ENCODE measurements at regions not wholly inside any gene's neighbourhood (a gene's known extent, or its start where the extent isn't known, plus 50 kb on each side); places are given as distances from the start of the nearest gene placed in this dataset.

- intact Hi-C loops (cut with micrococcal nuclease) (no loop called here), in situ Hi-C loops (cut with MboI; ENCODE audit: low sequenced_read_pairs) (loop anchor here (25.0 kb wide), 1 partner anchor 670 kb away; no protein-coding TSS in a partner anchor), dilution Hi-C loops (cut with HindIII; ENCODE audit: low sequenced_read_pairs, unreplicated experiment) (no loop called here)
- H4K8ac ChIP-seq (ENCODE audit: low read depth in 2 of 2, low read length in 2 of 2), result no peak overlapping the region
- POLR2A ChIA-PET (ENCODE audit: unreplicated experiment), result no interaction called here
- no TSS peak for BruUV-seq (replicated peaks)
- H4K5ac ChIP-seq (ENCODE audit: low read depth, low read length), result no peak overlapping the region
- H3K27ac ChIP-seq (ENCODE audit: insufficient read depth, low read length), result no peak overlapping the region
- H3K4me2 ChIP-seq (ENCODE audit: low read depth, low read length), result no peak overlapping the region
- H4K20me1 ChIP-seq (ENCODE audit: insufficient read depth, low read length), result no peaks in the 10 kb centered on the region
- no peak overlapping the region for H3K9ac ChIP-seq (ENCODE audit: low read depth, low read length)
- ATAC-seq (ENCODE audit: low read depth), result no peak
- no peaks in the 10 kb centered on the region for H3K9me1 ChIP-seq (ENCODE audit: insufficient read depth, low read length)
- no peak overlapping the region for H2BK5ac ChIP-seq (ENCODE audit: low read depth, low read length, poor library complexity, severe bottlenecking)
- H2BK20ac ChIP-seq (ENCODE audit: low read depth, low read length), result no peak overlapping the region
- H3K79me1 ChIP-seq (ENCODE audit: low read depth in 1 of 2, low read length in 2 of 2), result no peaks in the 10 kb centered on the region
- CTCF ChIA-PET, result no interaction called here
- no peak overlapping the region for H2AK9ac ChIP-seq (replicated peaks; ENCODE audit: low read depth, low read length, poor library complexity)
- H3K27me3 ChIP-seq (ENCODE audit: control insufficient read depth, insufficient read depth, low read length), result no peaks in the 10 kb centered on the region
- no peaks in the 10 kb centered on the region for H3K4me1 ChIP-seq (ENCODE audit: control insufficient read depth, insufficient read depth, low read length)
- H3K56ac ChIP-seq (ENCODE audit: extremely low read depth, insufficient read depth, low read length), result no peak overlapping the region
- no peak overlapping the region for H3K4ac ChIP-seq (ENCODE audit: low read depth, low read length)
- DNase-seq, result no peak
- no peak overlapping the region for H3K14ac ChIP-seq (replicated peaks; ENCODE audit: low read depth, low read length)
- no peak overlapping the region for H3K23ac ChIP-seq (ENCODE audit: low read depth, low read length)
- H3K18ac ChIP-seq (ENCODE audit: low read depth, low read length), result no peak overlapping the region
- H3K36me3 ChIP-seq (ENCODE audit: control insufficient read depth, insufficient read depth, low read length), result no peaks in the 10 kb centered on the region
- H2BK15ac ChIP-seq (ENCODE audit: low read depth, low read length), result no peak overlapping the region
- H3K9me3 ChIP-seq (ENCODE audit: control insufficient read depth, insufficient read depth, low read length), result 0 out of 2 replicates have a peak, but pooled peaks cover 2% of the 10 kb centered on the region
- H2AFZ ChIP-seq (replicated peaks; ENCODE audit: low read length, poor library complexity), result no peak overlapping the region
- H4K91ac ChIP-seq (ENCODE audit: insufficient read depth, low read depth, low read length), result no peak overlapping the region
- H2BK120ac ChIP-seq (ENCODE audit: low read depth, low read length), result no peak overlapping the region
- no peak for TF ChIP-seq CHD1 (IDR thresholded peaks at IDR 0.05; ENCODE audit: low read depth, low read length)
- no peak for TF ChIP-seq MAZ (IDR thresholded peaks at IDR 0.05; ENCODE audit: borderline replicate concordance, low read depth, low read length)
- no peak for TF ChIP-seq POLR2A (IDR thresholded peaks at IDR 0.05; ENCODE audit: low read depth, low read length)
- TF ChIP-seq CTCF (conservative IDR thresholded peaks at IDR 0.05; ENCODE audit: low read depth, low read length), result no peak
- no peak for TF ChIP-seq ELK1 (IDR thresholded peaks at IDR 0.05; ENCODE audit: borderline replicate concordance, low read depth, low read length)
- no peak for TF ChIP-seq FOS (IDR thresholded peaks at IDR 0.05; ENCODE audit: low read depth, low read length)
- TF ChIP-seq USF2 (IDR thresholded peaks at IDR 0.05; ENCODE audit: low read depth, low read length), result no peak
- TF ChIP-seq RCOR1 (IDR thresholded peaks at IDR 0.05; ENCODE audit: insufficient replicate concordance, low read length), result no peak
- no peak for TF ChIP-seq MAFK (IDR thresholded peaks at IDR 0.05; ENCODE audit: low read depth, low read length)
- TF ChIP-seq BHLHE40 (IDR thresholded peaks at IDR 0.05; ENCODE audit: low read depth, low read length), result no peak
- TF ChIP-seq NFE2L2 (IDR thresholded peaks at IDR 0.05; ENCODE audit: low read depth, low read length), result no peak
- no peak for TF ChIP-seq MXI1 (IDR thresholded peaks at IDR 0.05; ENCODE audit: borderline replicate concordance, low read depth, low read length)
- TF ChIP-seq RAD21 (IDR thresholded peaks at IDR 0.05; ENCODE audit: low read length), result no peak
- no peak for TF ChIP-seq RFX5 (IDR thresholded peaks at IDR 0.05; ENCODE audit: low read depth, low read length)
- TF ChIP-seq CEBPB (IDR thresholded peaks at IDR 0.05; ENCODE audit: low read depth, low read length), result no peak
- no peak overlapping the region for H2AK5ac ChIP-seq (ENCODE audit: low read depth, low read length)
- no CpG with 5 or more reads among the region's 5 CpGs for WGBS, 2 experiments (ENCODE audit: extremely low coverage in 2 of 2, insufficient read length in 1 of 2)
- H3K4me3 ChIP-seq (ENCODE audit: insufficient read depth, low read depth, low read length), result no peak overlapping the region
These were observed 622.6 kb downstream of the KCNJ2 start for GRCh38 chr17:70791748-70792443.

All from IMR-90 (cell line).